GM19463 (cell line): ENCODE measurements at regions not wholly inside any gene's neighbourhood (a gene's known extent, or its start where the extent isn't known, plus 50 kb on each side); places are given as distances from the start of the nearest gene placed in this dataset.
A peak's percentile ranks its signal among the peaks of the same experiment; 100 is the strongest.

Source experiments
- ATAC-seq: cut with Tn5 transposase; IDR thresholded peaks from one replicate; pipeline ENCODE4 v1.9.1; 2021; ENCODE audit warnings: mild to moderate bottlenecking, moderate library complexity; ENCODE audit not compliant: unreplicated experiment

- ATAC-seq, result no peak
Measured at GRCh38 chr7:125592331-125592730, 662.7 kb upstream of the POT1 start.

GRCh38 chr7:125573126-125573525 lies 643.5 kb upstream of the POT1 start:
- no peak for ATAC-seq

GRCh38 chr7:125572414-125572813 lies 642.8 kb upstream of the POT1 start:
- ATAC-seq, result no peak

- ATAC-seq, result peak; percentile 91
Measured at GRCh38 chr7:125568799-125569198, 639.2 kb upstream of the POT1 start.

- no peak for ATAC-seq
Measured at GRCh38 chr7:125567686-125568085, 638.1 kb upstream of the POT1 start.

- ATAC-seq, result no peak
Measured at GRCh38 chr7:125563964-125564529, 634.4 kb upstream of the POT1 start.

GRCh38 chr7:125563557-125563956 lies 633.9 kb upstream of the POT1 start:
- no peak for ATAC-seq

GRCh38 chr7:125561006-125561405 lies 631.4 kb upstream of the POT1 start:
- no peak for ATAC-seq

GRCh38 chr7:125559921-125560320 lies 630.3 kb upstream of the POT1 start:
- ATAC-seq, result no peak

GRCh38 chr7:125555916-125556315 lies 626.3 kb upstream of the POT1 start:
- no peak for ATAC-seq

- no peak for ATAC-seq
Measured at GRCh38 chr7:125551008-125551407, 621.4 kb upstream of the POT1 start.

- no peak for ATAC-seq
Measured at GRCh38 chr7:125547505-125547904, 617.9 kb upstream of the POT1 start.

GRCh38 chr7:125530553-125530952 lies 600.9 kb upstream of the POT1 start:
- ATAC-seq, result no peak

GRCh38 chr7:125529249-125529648 lies 599.6 kb upstream of the POT1 start:
- ATAC-seq, result no peak

GRCh38 chr7:125526958-125527357 lies 597.3 kb upstream of the POT1 start:
- no peak for ATAC-seq

- no peak for ATAC-seq
Measured at GRCh38 chr7:125526092-125526491, 596.5 kb upstream of the POT1 start.

GRCh38 chr7:125516194-125516593 lies 586.6 kb upstream of the POT1 start:
- no peak for ATAC-seq

- no peak for ATAC-seq
Measured at GRCh38 chr7:125512373-125512772, 582.7 kb upstream of the POT1 start.

- no peak for ATAC-seq
Measured at GRCh38 chr7:125511310-125511709, 581.7 kb upstream of the POT1 start.

GRCh38 chr7:125506331-125506730 lies 576.7 kb upstream of the POT1 start:
- no peak for ATAC-seq

GRCh38 chr7:125504848-125505247 lies 575.2 kb upstream of the POT1 start:
- no peak for ATAC-seq

GRCh38 chr7:125495997-125496396 lies 566.4 kb upstream of the POT1 start:
- no peak for ATAC-seq

- ATAC-seq, result no peak
Measured at GRCh38 chr7:125492521-125492920, 562.9 kb upstream of the POT1 start.
